Osteocyte (in vitro differentiated cells): ENCODE measurements at regions not wholly inside any gene's neighbourhood (a gene's known extent, or its start where the extent isn't known, plus 50 kb on each side); places are given as distances from the start of the nearest gene placed in this dataset.

Experiments used
- DNase-seq: peaks from one replicate; pipeline ENCODE4 v3.0.0; 2021; ENCODE audit warnings: mixed read lengths; ENCODE audit not compliant: unreplicated experiment; ENCODE audit errors: extremely low spot score
- H3K27ac Mint-ChIP-seq: one replicate; pipeline ENCODE4 v1.8.0; 2021; ENCODE audit warnings: mild to moderate bottlenecking, mixed read lengths; ENCODE audit not compliant: unreplicated experiment
- H3K27me3 Mint-ChIP-seq: one replicate; pipeline ENCODE4 v1.8.0; 2021; ENCODE audit warnings: mixed read lengths; ENCODE audit not compliant: unreplicated experiment
- H3K36me3 Mint-ChIP-seq: one replicate; pipeline ENCODE4 v1.8.0; 2021; ENCODE audit warnings: mixed read lengths; ENCODE audit not compliant: unreplicated experiment
- H3K4me1 Mint-ChIP-seq: one replicate; pipeline ENCODE4 v1.8.0; 2021; ENCODE audit warnings: mixed read lengths; ENCODE audit not compliant: unreplicated experiment
- H3K4me3 Mint-ChIP-seq: one replicate; pipeline ENCODE4 v1.8.0; 2021; ENCODE audit warnings: mild to moderate bottlenecking, moderate library complexity, mixed read lengths; ENCODE audit not compliant: unreplicated experiment
- H3K9me3 Mint-ChIP-seq: one replicate; pipeline ENCODE4 v1.8.0; 2021; ENCODE audit warnings: mixed read lengths; ENCODE audit not compliant: unreplicated experiment
- TF ChIP-seq, protein P1 (sequence below): fragments of 200-600 bp; sonication (generic); IDR thresholded peaks from 2 replicates; pipeline ENCODE4 v1.5.0; 2021; ENCODE audit warnings: antibody characterized with exemption, mild to moderate bottlenecking, moderate library complexity

DNA sequence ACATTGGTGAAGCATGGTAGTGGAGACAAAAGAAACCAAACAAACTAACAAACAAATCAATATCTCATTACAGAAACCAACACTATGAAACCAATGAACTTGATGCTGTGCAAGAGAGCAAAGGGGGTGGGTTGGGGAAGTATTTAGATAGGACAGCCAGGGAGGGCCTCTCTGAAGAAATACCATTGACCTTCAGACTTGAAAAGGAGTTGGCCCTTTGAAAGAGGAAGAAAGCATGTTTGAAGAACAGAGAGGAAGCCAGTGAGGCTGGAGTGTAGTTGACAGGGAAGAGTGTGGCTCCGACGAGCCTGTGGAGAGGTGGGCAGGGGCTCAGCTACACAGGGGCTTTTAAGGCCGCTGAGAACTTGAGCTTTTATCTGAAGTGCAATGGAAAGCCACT lies 151.0 kb upstream of the GATA6 start:
- H3K4me1 Mint-ChIP-seq, result no peaks in the 10 kb centered on the region
- no peak overlapping the region for H3K4me3 Mint-ChIP-seq
- no peak overlapping the region for H3K27ac Mint-ChIP-seq
- no peak for DNase-seq
- TF ChIP-seq, protein P1, sequence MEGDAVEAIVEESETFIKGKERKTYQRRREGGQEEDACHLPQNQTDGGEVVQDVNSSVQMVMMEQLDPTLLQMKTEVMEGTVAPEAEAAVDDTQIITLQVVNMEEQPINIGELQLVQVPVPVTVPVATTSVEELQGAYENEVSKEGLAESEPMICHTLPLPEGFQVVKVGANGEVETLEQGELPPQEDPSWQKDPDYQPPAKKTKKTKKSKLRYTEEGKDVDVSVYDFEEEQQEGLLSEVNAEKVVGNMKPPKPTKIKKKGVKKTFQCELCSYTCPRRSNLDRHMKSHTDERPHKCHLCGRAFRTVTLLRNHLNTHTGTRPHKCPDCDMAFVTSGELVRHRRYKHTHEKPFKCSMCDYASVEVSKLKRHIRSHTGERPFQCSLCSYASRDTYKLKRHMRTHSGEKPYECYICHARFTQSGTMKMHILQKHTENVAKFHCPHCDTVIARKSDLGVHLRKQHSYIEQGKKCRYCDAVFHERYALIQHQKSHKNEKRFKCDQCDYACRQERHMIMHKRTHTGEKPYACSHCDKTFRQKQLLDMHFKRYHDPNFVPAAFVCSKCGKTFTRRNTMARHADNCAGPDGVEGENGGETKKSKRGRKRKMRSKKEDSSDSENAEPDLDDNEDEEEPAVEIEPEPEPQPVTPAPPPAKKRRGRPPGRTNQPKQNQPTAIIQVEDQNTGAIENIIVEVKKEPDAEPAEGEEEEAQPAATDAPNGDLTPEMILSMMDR, result no peak
- H3K36me3 Mint-ChIP-seq, result no peaks in the 10 kb centered on the region
- H3K27me3 Mint-ChIP-seq, result peaks cover 9% of the 10 kb centered on the region
- H3K9me3 Mint-ChIP-seq, result peaks cover 7% of the 10 kb centered on the region

- no peak overlapping the region for H3K4me3 Mint-ChIP-seq
- no peaks in the 10 kb centered on the region for H3K4me1 Mint-ChIP-seq
- TF ChIP-seq, protein P1, result no peak
- H3K36me3 Mint-ChIP-seq, result no peaks in the 10 kb centered on the region
- peaks cover 4% of the 10 kb centered on the region for H3K27me3 Mint-ChIP-seq
- H3K27ac Mint-ChIP-seq, result no peak overlapping the region
- DNase-seq, result no peak
- H3K9me3 Mint-ChIP-seq, result peaks cover 3% of the 10 kb centered on the region
These were observed 150.2 kb upstream of the GATA6 start for GRCh38 chr18:22019193-22019592.

- no peak overlapping the region for H3K27ac Mint-ChIP-seq
- peaks cover 3% of the 10 kb centered on the region for H3K9me3 Mint-ChIP-seq
- no peaks in the 10 kb centered on the region for H3K4me1 Mint-ChIP-seq
- no peak for DNase-seq
- TF ChIP-seq, protein P1, result no peak
- no peaks in the 10 kb centered on the region for H3K36me3 Mint-ChIP-seq
- H3K27me3 Mint-ChIP-seq, result peaks cover 2% of the 10 kb centered on the region
- no peak overlapping the region for H3K4me3 Mint-ChIP-seq
These were observed 149.1 kb upstream of the GATA6 start for GRCh38 chr18:22020127-22020866.

- no peak for DNase-seq
- Mint-ChIP-seq H3K36me3 (no peaks in the 10 kb centered on the region), H3K27me3 (peaks cover 2% of the 10 kb centered on the region), H3K4me3 (no peak overlapping the region), H3K9me3 (peaks cover 3% of the 10 kb centered on the region), H3K4me1 (no peaks in the 10 kb centered on the region), H3K27ac (no peak overlapping the region)
- TF ChIP-seq, protein P1, result no peak
These were observed 148.5 kb upstream of the GATA6 start for GRCh38 chr18:22020867-22021370.

- no peaks in the 10 kb centered on the region for H3K4me1 Mint-ChIP-seq
- H3K27me3 Mint-ChIP-seq, result peaks cover 2% of the 10 kb centered on the region
- DNase-seq, result no peak
- peaks cover under 1% of the 10 kb centered on the region for H3K9me3 Mint-ChIP-seq
- TF ChIP-seq, protein P1, result no peak
- no peaks in the 10 kb centered on the region for H3K36me3 Mint-ChIP-seq
- no peak overlapping the region for H3K4me3 Mint-ChIP-seq
- no peak overlapping the region for H3K27ac Mint-ChIP-seq
These were observed 147.7 kb upstream of the GATA6 start for GRCh38 chr18:22021701-22022100.
